NCI-H1105 (cell line): ENCODE measurements at regions not wholly inside any gene's neighbourhood (a gene's known extent, or its start where the extent isn't known, plus 50 kb on each side); places are given as distances from the start of the nearest gene placed in this dataset.
"Not testable (repeated sequence)": the region's sequence is repeated elsewhere in the genome, so short reads cannot be mapped to it uniquely, and the experiment has no call there.

ENCODE experiments used
- DNase-seq: peaks from one replicate; lab custom pipeline; 2025; lab: John Stamatoyannopoulos, UW

DNA sequence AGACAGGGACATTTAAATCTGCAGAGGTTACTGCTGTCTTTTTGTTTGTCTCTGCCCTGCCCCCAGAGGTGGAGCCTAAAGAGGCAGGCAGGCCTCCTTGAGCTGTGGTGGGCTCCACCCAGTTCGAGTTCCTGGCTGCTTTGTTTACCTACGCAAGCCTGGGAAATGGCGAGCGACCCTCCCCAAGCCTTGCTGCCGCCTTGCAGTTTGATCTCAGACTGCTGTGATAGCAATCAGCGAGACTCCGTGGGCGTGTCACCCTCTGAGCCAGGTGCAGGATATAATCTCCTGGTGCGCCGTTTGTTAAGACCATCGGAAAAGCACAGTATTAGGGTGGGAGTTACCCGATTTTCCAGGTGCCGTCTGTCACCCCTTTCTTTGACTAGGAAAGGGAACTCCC lies 93.3 kb downstream of the ANKRD30BL start:
- DNase-seq, result not testable (repeated sequence)

DNA sequence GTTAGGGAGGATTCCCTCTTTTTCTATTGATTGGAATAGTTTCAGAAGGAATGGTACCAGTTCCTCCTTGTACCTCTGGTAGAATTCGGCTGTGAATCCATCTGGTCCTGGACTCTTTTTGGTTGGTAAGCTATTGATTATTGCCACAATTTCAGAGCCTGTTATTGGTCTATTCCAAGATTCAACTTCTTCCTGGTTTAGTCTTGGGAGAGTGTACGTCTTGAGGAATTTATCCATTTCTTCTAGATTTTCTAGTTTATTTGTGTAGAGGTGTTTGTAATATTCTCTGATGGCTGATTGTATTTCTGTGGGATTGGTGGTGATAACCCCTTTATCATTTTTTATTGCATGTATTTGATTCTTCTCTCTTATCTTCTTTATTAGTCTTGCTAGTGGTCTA lies 96.4 kb downstream of the ANKRD30BL start:
- DNase-seq, result not testable (repeated sequence)

DNA sequence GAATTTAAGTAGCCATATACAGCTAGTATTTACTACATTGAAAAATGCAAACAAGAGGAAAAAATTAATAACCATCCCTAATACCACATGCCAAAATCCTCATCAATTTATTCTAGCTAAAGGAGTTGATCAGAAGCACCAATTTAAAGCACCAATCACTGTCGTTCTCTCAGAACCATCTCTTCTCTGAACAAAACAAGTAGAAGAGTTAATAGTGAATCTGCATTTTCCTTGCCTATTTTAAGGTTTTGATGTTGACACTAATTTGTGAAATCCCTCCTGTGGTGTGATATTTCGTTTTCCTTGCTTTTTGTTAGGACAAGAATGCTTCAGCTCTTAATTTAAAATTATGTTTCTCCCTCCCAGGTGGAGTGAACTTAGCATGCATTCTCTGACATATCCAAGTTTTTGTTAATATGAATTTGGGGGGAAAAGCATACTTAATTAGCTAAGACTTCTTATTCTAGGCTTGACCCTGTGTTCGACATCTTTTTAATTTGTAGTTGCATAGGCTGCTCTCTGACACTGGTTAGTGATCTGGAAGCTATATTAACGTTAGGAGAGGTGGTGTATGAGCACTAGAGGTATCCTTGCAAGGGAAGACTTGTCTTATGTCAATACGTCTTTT lies 122.0 kb downstream of the ANKRD30BL start:
- not testable (repeated sequence) for DNase-seq

DNA sequence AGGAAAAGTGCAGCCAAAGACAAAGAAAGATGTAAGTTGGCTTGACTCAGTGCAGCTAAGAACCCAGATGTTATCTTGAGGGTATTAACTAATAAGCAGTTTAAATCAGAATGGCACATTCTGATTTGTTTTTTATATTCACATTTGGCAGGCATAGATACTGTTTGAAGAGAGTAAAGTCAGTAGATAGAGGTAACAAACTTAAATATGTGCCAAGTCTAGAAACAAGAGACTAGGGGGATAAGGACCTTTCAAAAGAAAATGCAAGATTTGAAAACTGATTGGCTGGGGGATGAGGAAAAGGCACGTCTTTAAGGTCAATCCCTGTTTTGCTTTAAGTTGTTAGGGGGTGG lies 122.9 kb downstream of the ANKRD30BL start:
- not testable (repeated sequence) for DNase-seq

DNA sequence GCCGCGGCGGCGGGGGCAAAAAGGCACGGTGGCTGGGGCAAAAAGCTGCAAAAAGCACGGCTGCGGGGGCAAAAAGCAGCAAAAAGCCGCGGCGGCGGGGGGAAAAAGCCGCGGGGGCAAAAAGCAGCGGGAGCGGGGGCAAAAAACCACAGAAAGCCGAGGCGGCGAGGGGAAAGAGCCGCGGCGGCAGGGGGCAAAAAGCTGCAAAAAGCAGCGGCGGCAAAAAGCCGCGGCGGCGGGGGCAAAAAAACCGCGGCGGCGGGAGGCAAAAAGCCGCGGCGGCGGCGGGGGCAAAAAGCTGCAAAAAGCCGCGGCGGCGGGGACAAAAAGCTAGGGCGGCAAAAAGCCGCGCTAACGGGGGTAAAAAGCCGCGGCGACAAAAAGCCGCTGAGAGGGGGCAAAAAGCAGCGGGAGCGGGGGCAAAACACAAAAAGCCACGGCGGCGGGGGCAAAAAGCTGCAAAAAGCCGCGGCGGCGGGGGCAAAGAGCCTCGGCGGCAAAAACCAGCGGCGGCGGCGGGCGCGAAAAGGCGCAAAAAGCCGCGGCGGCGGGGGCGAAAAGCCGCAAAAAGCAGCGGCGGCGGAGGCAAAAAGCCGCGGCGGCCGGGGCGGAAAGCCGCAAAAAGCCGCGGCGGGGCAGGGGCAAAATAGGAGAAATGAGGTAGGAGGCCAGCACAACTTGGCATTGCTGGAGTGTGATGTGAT lies 123.4 kb downstream of the ANKRD30BL start:
- peak; percentile 14 for DNase-seq

DNA sequence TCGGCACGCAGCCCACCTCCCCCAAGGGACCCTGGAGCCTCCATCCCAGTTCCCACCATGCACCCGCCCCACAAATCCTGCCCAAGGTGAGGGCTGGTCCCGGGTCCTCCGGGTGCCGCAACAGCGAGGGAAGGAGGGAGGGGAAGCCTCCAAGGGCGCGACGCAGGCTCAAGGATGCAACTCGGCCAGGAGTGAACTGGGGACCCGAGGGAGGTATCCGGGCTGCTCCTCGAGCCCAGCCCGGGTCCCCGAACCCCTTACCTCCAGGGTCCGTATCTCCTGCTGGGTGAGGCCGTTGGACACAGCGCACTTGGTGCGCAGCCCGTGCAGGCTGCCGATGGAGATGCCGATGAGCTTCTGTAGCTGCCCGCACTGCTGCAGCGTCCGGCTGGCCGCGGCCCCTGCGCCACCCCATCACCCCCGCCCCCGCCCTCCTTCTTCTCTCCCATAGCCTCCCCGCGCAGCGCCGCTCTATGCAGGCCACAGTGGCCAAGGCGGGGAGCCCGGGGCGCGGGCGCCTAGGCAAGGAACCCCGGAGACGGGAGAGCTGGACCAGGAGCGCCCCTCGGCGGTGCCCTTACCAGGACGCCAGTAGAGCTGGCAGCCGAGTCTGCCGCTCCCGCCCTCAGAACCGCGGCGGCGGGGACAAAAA lies 124.1 kb downstream of the ANKRD30BL start:
- peak; percentile 26 for DNase-seq

DNA sequence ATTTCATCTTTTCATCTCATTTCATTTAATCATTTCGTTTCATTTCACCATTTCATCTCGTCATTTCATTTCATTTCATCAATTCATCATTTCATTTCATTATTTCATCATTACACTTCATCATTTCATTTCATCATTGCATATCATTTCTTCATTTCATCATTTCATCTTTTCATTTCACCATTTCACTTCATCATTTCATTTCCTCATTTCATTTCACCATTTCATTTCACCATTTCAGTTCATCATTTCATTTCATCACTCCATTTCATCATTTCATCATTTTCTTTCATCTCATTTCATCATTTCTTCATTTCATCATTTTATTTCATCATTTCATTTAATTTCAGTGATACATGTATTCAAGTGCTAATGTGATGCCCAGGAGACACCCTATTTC lies 127.1 kb downstream of the ANKRD30BL start:
- DNase-seq, result no peak

DNA sequence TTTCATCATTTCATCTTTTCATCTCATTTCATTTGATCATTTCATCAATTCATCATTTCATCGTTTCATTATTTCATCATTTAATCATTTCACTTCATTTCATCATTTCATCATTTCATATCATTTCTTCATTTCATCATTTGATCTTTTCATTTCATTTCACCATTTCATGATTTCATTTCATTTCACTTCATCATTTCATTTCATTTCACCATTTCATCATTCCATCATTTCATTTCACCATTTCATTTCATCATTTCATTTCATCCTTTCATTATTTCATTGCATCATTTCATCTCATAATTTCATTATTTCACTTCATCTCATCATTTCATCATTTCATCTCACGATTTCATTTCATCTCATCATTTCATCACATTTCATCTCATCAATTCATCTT lies 127.8 kb downstream of the ANKRD30BL start:
- no peak for DNase-seq

DNA sequence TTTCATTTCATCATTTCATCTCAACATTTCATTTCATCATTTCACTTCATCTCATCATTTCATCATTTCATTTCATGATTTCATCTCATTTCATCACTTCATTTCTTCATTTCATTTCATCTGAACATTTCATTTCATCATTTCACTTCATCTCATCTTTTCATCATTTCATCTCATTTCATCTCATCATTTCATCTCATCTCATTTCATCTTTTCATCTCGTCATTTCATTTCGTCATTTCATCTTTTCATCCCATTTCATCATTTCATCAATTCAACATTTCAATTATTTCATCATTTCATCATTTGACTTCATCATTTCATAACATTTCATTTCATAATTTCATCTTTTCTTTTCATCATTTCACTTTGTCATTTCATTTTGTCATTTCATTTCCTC lies 128.4 kb downstream of the ANKRD30BL start:
- DNase-seq, result no peak

DNA sequence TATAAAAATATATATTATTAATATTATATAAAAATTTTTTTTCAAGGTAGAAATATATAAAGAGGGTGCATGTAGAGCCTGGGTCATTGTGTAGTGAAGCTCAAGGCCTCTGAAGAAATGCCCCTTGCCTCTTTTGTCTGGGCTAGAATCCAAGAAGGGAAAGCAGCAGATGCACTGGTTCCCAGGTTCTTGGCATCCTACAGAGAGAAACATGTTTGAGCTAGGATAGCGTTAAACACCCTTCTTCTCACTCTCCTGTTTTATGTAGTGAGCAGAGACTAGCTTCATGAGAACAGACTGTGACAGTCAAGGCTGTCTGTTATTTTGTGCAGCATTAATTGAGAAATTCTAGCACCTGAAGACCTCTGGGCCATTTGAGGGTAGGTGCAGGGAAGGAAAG lies 149.7 kb downstream of the ANKRD30BL start:
- DNase-seq, result not testable (repeated sequence)

DNA sequence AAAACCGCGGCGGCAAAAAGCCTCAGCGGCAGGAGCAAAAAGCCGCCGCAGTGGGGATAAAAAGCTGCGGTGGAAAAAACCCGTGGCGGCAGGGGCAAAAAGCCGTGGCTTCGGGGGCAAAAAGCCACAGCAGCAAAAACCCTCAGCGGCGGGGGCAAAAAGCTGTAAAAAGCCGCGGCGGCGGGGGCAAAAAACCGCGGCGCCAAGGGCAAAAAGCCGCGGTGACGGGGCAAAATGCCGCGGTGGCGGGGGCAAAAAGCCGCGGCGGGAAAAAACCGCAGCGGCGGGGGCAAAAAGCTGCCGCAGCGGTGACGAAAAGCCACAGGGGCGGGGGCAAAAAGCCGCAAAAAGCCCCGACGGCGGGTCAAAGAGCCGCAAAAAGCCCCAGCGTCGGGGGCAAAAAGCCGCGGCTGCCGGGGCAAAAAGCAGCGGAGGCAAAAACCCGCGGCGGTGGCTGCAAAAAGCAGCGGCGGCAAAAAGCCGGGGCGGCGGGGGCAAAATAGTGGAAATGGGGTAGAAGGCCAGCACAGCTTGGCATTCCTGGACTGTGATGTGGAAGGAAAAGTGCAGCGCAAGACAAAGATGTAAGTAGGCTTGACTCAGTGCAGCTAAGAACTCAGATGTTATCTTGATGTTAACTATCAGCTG lies 151.8 kb downstream of the ANKRD30BL start:
- DNase-seq, result peak; percentile 9

DNA sequence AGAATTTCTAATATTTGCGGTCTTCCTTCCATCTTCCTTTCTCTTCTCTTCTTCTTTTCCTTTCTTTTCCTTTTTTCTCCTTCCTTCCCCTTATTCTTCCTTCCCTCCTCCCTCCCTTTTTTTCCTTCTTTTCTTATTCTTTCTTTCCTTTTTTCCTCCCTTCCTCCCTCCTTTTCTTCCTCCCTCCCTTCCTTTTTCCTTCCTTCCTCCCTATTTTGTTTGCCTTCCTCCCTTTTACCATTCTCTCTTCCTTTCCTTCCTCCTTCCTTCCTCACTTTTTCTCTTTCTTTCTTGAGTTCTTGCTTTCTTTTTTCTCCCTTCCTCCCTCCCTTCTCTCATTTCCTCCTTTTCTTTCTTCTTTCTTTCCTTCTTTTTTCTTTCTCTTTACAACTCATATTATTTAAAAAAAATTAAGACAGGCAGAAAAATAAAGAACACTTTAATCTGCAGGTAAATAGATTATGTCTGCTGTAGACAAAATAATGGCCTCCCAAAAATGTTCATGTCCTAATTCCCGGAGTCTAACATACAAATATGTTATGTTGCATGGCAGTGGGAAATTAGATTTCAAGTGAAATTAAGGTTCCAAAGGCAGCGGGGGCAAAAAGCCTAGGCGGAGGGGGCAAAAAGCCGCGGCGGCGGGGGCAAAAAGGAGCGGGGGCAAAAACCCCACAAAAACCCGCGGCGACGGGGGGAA lies 152.4 kb downstream of the ANKRD30BL start:
- no peak for DNase-seq

DNA sequence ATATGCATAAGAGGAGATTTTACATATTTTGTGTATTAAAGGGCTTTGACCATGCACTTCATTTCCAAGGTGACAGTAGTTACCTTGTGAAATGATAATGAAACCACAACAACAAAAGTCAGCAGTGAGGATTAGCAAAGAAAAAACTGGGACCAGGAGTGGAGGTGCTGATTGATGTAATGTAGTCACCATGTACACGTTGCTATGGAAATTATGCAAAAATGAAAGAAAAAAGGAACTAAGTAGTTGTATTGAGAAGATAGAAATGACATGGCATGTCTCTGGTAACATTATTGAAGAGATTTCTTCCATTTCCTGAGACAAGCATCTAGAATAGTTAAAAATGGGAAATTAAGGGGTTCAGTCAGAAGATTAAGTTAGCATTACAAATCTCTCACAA lies 171.0 kb downstream of the ANKRD30BL start:
- DNase-seq, result not testable (repeated sequence)

DNA sequence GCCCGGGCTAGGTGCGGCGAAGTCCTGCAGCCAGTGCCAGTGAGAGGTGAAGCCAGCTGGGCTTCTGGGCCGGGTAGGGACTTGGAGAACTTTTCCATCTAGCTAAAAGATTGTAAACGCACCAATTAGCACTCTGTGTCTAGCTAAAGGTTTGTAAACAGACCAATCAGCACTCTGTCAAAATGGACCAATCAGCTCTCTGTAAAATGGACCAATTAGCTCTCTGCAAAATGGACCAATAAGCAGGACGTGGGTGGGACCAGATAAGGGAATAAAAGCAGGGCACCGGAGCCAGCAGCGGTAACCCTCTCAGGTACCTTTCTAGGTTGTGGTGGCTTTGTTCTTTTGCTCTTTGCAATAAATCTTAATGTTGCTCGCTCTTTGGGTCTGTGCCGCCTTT lies 195.1 kb downstream of the ANKRD30BL start:
- DNase-seq, result not testable (repeated sequence)

DNA sequence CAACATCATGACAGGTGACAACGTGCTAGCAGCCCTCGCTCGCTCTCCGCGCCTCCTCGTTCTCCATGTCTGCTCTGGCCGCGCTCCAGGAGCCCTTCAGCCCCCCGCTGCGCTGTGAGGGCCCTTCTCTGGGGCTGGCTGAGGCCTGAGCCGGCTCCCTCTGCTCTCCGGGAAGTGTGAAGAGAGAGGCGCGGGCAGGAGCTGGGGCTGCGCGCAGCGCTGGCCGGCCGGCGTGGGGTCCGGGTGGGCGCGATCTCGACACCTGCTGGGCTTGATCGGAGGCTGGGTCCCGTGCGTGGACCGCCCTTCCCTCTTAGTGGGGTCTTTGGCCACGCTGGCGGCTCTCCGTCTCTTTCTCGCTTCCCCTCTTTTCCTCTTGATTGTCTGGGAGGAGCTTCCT lies 195.5 kb downstream of the ANKRD30BL start:
- no peak for DNase-seq

DNA sequence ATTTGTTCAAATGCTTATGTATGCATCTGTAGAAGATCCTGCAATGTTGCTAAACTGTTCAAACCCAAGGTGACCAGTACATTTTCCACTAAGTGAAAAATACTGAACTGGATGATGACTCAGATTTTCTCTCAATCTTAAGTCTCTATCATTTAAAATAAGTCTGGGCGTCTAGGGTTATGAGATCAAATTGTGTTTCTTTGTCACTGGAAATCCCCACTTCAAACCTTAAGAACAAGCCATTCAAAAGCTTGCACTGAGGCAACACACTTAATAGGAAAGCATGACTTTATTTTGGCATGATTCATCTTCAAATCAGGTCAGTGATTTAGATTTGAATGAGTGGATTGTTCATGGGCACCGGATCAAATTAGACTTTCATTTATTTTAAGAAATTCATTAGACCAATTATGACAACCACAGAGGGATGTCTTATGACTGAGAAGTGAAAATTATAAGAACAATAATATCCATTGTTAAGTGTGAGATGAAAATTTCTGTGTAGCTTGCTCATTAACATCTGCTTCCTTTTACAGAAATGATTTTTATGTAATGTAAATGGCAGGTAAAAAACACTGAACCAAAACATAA lies 203.6 kb downstream of the ANKRD30BL start:
- not testable (repeated sequence) for DNase-seq

DNA sequence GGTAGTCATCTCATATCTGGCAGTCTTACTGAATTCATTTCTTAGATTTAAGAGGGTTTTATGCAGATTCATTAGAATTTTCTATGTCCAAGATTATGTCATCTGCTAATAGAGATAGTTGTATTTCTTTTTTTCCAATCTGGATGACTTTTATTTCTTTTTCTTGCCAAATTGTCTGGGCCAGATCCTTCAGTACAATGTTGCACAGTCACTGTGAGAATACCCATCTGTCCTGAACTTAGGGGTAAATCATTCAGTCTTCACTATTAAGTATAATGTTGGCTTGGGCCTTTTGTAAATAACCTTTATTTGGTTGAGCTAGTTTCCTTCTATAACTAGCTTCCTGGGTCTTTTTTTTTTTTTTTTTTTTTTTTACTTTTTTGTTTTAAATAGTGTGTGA lies 213.1 kb downstream of the ANKRD30BL start:
- not testable (repeated sequence) for DNase-seq

DNA sequence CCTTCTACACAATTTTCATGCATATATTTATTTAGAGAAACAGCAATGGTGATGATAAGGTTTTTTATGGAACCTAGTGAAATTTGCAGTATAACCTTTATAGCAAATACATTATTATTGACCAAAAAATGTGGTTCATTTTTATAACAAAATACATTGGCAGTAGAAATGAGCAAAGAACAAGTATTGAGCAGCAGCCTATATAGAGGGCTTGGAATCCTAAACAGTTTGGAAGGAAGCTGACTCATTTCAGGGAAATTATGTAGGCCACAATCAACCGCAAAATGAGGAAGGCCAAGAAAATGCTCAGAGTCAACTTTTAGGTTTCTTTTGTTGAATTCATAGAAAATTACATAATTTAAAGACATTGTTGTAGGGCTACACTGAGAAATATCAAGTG lies 238.5 kb downstream of the ANKRD30BL start:
- not testable (repeated sequence) for DNase-seq

DNA sequence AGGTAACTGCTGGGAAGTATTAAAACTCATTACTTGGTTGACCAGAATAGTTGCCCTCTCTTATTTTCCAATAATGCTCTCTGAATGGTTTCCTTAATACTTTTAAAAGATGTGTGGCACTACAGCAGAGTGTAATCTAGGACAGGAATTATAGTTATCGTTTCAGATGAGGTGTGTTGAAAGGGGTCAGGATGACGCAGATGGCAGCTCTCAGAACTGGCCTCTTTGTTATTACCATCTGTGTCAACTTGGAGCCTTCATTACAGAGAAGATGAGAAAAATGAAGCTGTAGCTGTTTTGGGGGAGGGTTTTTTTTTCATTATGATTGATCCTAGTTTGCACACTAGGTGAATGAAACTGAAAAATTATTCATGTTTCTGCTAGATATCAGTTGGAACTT lies 238.9 kb downstream of the ANKRD30BL start:
- not testable (repeated sequence) for DNase-seq
